Gastroesophageal sphincter (tissue), 3 donors: ENCODE measurements at regions not wholly inside any gene's neighbourhood (a gene's known extent, or its start where the extent isn't known, plus 50 kb on each side); places are given as distances from the start of the nearest gene placed in this dataset.

Experiments used
- EP300 ChIP-seq: sonication (generic); formaldehyde crosslinking; IDR thresholded peaks from one replicate; pipeline ENCODE4 v1.6.1; 2017; ENCODE audit warnings: antibody characterized with exemption, mild to moderate bottlenecking
- POLR2A ChIP-seq, 2 donors: fragments of 450-650 bp; IDR thresholded peaks; one replicate each; pipeline ENCODE4 v1.6.1; 2017; ENCODE audit warnings: antibody characterized with exemption in 2 of 2, mild to moderate bottlenecking in 2 of 2, moderate library complexity in 1 of 2
- POLR2AphosphoS5 ChIP-seq: sonication (generic); formaldehyde crosslinking; IDR thresholded peaks from one replicate; pipeline ENCODE4 v1.6.1; 2017; ENCODE audit warnings: antibody characterized with exemption
- TF ChIP-seq, protein P1 (sequence below), 4 experiments: fragments of 200-600 bp in 2 of 4; fragments of 450-650 bp in 2 of 4; sonication (generic) in 1 of 4; IDR thresholded peaks; one replicate each; pipeline ENCODE4 v1.5.1; 2017 to 2019; ENCODE audit warnings: antibody characterized with exemption in 4 of 4, mild to moderate bottlenecking in 2 of 4, moderate library complexity in 2 of 4

- TF ChIP-seq, protein P1, sequence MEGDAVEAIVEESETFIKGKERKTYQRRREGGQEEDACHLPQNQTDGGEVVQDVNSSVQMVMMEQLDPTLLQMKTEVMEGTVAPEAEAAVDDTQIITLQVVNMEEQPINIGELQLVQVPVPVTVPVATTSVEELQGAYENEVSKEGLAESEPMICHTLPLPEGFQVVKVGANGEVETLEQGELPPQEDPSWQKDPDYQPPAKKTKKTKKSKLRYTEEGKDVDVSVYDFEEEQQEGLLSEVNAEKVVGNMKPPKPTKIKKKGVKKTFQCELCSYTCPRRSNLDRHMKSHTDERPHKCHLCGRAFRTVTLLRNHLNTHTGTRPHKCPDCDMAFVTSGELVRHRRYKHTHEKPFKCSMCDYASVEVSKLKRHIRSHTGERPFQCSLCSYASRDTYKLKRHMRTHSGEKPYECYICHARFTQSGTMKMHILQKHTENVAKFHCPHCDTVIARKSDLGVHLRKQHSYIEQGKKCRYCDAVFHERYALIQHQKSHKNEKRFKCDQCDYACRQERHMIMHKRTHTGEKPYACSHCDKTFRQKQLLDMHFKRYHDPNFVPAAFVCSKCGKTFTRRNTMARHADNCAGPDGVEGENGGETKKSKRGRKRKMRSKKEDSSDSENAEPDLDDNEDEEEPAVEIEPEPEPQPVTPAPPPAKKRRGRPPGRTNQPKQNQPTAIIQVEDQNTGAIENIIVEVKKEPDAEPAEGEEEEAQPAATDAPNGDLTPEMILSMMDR (IDR thresholded peaks at IDR 0.05) = no peak
- TF ChIP-seq POLR2AphosphoS5 = no peak
- no peak for TF ChIP-seq EP300
- TF ChIP-seq POLR2A (IDR thresholded peaks at IDR 0.05) = no peak
Measured at GRCh38 chr18:42351455-42351854, 396.4 kb downstream of the PIK3C3 start.
